H1 (cell line): ENCODE measurements at regions not wholly inside any gene's neighbourhood (a gene's known extent, or its start where the extent isn't known, plus 50 kb on each side); places are given as distances from the start of the nearest gene placed in this dataset.

Experiments used
- EZH2 ChIP-seq: fragments of 200-600 bp; sonication (generic); IDR thresholded peaks from 2 replicates; pipeline ENCODE4 v1.7.1; 2012; ENCODE audit warnings: low read depth, mild to moderate bottlenecking, moderate library complexity, low read length, inconsistent platforms; ENCODE audit not compliant: severe bottlenecking
- ZNF274 ChIP-seq: IDR thresholded peaks from 2 replicates; pipeline ENCODE4 v1.7.0; 2012; ENCODE audit warnings: low read length, borderline replicate concordance; ENCODE audit errors: extremely low read depth

DNA sequence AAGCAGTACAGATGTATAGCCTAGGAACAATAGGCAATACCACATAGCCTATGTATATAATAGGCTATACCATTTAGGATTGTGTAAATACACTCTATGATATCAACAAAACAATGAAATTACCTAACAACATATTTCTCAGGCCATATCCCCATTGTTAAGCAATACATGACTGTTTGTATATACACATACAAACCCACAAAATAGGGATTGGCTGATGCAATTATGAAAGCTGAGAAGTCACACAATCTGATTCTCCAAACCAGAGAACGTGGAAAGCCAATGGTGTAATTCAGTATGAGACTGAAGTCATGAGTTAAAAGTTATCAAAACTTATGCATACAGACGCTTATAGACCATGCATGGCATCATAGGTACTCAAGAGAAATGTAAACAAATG, 700.1 kb upstream of the RAG2 start:
- TF ChIP-seq EZH2: no peak
- TF ChIP-seq ZNF274: no peak
